Prostate gland (tissue), 2 donors: ENCODE measurements at regions not wholly inside any gene's neighbourhood (a gene's known extent, or its start where the extent isn't known, plus 50 kb on each side); places are given as distances from the start of the nearest gene placed in this dataset.

ENCODE experiments used
- CTCF ChIP-seq, 4 experiments: fragments of 200-600 bp in 2 of 4; fragments of 450-650 bp in 2 of 4; sonication (generic) in 2 of 4; IDR thresholded peaks; 1 replicate in 3 of 4; 2 replicates in 1 of 4; pipeline ENCODE4 v1.5.1; 2016 to 2019; ENCODE audit warnings: antibody characterized with exemption in 4 of 4, mild to moderate bottlenecking in 2 of 4, moderate library complexity in 2 of 4
- POLR2A ChIP-seq: fragments of 450-650 bp; IDR thresholded peaks from one replicate; pipeline ENCODE4 v1.6.1; 2016; ENCODE audit warnings: antibody characterized with exemption, mild to moderate bottlenecking

DNA sequence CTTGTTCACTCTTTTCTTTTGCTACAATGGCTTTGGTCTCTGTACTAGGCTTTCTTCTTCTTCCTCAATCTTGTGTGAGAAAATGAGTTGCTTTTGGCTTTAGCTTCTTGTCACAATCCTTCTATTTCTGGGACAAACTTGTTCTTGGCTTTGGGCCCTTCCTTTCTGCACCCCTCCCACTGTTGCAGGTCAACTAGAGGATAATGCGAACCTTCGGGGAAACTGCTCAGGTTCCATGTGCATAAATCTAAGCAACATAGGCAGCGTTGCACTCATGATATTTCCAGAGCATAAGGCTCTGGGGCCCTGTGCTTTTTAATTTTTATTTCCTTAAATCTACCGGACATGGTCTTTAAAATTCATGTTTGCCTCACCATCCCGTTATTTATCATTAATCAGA, 89.8 kb upstream of the LRIG3 start:
- TF ChIP-seq CTCF (IDR thresholded peaks at IDR 0.05) (no peak), POLR2A (no peak)
